Activated CD8-positive, alpha-beta memory T cell treated with anti-CD3 and anti-CD28 coated beads, Interleukin-2, amount 50 U/mL, for 24 hours (primary cell): ENCODE measurements at regions not wholly inside any gene's neighbourhood (a gene's known extent, or its start where the extent isn't known, plus 50 kb on each side); places are given as distances from the start of the nearest gene placed in this dataset.

Source experiments
- DNase-seq: peaks from one replicate; pipeline ENCODE4 v3.0.0-alpha.2; 2020; ENCODE audit errors: extremely low read depth

DNA sequence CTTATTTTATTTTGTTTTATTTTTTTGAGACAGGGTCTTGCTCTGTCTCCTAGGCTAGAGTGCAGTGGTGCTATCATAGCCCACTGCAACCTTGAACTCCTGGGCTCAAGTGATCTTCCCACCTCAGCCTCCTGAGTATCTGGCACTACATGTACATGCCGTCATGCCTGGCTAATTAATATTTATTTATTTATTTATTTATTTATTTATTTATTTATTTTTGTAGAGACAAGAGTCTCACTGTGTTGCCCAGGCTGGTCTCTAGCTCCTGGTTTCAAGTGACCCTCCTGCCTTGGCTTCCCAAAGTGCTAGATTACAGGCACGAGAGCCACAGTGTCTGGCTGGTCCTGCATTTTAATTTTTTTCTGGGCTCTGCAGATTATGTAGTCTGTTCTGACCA is 84.9 kb upstream of the BCOR start:
- DNase-seq = no peak

DNA sequence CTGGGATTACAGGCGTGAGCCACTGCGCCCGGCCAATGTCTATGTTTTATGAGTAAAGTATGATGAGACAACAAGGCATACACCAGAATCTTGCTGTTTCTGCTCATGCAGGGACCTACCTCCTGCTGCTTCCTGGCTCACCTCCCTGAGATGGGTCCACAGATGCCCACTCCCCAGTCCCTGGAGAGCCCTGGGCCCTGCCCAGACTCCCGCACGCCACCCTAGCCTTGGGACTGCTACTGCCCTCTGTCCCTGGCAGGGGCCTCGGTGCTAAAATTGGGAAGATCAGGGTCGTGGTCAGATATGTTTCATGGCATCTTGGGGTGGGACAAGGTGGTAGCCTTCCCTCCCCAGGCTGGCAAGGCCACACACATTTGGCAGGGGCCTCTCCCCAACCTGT is 84.3 kb upstream of the BCOR start:
- no peak for DNase-seq

DNA sequence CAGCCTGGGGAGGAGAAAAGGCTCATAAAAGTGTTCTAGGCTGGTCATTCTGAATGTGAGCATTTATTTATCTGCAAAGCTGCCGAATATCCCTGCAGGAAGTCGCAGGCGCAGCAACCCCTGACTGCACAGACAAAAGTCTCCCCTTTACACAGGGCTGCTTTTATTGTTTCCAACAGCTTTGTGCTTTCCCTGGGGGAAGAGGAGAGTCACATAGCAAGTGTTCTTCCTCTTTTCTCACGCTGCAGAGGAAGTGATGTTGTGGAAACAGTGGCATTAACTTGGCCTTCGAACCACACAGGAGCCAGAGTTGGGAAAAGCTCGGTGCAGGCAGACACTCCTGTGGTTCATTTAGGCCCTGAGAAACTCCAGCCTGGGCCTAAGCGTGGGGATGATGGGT is 81.5 kb upstream of the BCOR start:
- DNase-seq = no peak

DNA sequence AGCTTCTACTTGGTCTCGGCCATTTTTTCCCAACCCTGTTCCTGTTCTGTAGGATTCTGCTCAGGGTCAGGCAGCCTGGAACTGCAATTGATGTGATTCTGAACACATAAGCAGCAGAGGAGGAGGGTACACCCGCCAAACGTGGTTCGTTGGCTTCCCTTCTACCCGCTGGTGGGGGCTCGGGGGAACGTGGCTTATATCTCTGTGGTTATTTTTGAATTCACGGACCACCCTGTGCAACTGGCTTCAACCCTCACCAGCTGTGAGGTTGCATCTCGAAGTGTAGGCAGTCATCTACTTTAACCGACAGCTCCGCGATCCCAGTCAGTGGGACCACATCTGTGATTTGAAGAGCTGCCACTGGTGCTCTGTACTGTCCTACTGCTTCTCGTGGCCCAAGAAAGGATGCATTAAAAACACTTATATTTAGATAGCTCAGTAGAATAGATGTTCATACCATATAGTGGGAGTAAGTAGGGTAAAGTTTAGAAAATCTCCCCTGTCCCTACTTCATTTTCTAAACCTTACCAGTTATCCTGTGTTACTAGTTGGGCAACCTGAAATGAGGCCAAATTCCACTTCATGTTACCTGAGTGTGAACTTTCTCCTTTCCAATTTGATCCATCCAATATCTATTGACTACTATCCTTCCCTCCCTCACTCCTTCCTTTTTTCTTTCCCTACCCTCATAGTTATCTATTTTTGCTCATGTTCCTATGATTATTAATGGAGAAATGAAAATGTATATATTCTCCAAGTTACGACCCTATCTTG is 80.4 kb upstream of the BCOR start:
- DNase-seq = no peak

DNA sequence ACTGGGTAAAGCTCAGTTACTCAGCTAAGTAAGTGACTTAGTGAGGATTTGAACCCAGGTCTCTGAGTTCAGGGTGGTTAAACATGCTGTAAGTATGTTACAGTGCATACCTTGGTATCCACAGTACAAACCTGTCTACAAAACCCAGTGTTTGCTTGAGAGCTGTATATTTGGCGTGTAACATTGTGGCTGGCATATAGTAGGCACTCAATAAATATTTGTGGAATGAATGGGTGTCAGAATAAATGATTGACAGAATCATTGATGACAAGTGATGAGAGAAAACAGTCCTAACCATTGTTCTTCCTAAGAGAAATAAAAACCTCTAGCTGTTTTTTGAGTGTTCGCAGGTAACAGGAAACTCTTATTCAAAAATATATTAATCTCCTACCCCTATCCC is 79.7 kb upstream of the BCOR start:
- DNase-seq = no peak

DNA sequence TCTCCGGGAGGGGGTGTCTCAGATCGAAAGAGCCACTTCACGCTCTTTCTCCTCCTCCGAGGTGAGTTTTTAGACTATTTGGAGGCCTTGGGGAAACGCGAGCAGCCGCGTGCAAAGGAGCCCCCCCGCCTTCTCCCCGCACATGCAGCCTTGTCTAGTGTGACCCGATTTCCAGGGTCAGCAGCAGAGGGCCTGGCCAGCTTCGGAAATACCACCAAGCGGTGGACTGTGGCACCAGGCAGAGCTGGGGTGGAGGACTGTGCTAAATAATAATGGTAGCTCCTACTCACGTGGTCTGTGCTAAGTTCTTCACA is 79.3 kb upstream of the BCOR start:
- no peak for DNase-seq

DNA sequence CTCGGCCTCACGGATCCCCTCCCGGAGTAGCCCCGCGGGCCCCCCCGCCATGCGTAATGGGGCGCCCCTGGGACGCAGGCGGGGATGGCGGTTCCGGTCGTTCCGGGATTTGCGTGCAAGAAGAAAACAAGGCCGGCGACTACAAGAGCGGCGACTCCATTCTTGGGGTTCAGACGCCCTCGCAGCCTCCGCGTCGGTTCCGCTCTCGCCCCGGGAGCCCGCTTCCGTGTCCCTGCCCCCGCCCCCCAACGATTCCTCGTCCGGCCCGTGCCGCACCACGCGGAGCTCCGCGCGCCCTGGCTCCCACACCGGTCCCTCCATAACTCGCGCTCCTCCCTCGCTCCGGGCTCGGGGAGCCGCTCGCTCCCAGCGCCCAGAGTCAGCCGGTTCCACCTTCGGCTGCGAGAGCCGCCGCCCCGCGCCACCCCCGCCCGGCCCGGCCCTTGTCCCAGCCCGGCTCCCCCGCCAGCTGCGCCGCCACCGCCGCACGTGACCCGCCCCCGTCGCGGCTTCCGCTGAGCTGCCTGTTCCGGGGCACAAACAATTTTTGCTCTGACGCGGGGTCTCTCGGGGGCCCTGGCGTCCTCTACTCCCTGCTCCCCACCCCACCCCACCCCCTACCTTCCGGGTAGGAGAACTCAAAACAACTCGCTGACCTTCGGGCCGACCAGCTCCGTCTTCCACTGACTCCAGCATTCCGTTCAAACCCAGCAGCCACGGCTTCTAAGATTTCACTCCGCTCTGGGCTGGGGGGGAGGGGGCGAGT is 78.8 kb upstream of the BCOR start:
- no peak for DNase-seq

DNA sequence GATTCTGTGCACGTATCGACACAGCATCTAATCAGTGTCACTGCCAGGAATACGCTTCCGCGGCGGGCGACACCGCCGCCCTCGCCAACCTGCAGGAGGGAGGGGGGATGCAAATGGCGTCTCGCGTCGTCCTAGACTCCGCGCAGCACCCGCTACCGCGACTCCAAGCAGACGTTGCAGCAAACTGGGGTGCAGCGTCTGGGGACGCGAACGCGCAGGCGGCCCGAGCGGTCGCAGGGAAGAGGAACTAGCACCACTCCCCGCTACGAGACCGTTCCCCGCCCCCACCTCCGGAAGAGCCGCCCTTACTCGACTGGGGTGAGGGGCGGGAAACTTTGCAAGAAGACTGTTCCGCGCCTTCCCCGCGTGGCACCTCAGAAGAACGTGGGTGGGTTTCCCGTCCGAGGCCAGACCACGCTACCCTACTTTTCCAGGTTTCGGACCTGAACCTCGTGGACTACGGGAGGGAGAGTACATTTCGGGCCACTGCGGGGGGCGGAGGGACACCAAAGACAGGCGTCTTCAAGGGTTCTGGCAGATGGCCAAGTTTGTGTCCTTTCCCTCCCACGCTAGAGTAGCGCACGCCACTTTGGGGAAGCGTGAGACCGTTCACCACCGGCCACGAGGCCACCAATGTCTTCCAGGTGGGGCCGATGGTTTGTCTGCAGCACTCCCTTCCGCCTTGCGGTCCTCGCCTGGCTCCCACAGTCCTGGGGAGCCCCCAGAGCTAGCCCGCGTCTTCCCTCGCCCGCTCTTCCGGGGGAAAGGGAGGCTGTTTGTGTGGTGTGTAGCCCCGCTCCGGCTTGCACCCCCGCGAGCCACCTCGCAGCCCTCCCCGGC is 78.0 kb upstream of the BCOR start:
- peak; percentile 40 for DNase-seq

DNA sequence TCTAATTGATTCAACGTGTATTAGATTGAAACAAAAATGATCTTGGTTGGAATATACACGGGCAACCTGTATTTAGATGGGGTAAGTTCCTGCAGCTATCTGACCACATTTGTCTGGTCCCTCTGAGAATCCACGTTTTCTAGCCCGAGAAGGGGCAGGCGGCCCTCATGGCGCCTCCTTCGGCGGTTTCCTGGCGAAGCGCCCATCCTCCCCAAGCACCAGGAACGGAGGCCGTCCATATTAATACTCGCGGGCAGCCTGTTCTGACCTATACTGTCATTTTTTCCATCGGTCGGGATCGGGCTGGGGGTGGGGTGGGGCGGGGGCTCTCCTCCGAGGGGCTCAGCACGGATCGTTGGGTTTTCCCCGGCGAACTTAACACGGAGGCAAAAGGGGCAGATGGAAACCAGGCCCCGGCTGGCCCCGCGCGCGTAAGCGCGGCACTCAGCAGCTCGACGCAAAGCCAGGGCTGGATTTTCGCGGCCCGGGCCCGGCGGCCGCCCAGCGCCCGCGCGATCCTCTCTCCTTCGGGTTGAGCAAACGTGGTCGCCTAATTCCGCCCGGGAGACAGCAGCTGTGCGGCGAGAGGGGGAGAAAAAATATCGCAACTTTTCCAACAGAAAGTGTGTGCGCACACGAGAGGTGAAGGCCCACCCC is 77.2 kb upstream of the BCOR start:
- no peak for DNase-seq

DNA sequence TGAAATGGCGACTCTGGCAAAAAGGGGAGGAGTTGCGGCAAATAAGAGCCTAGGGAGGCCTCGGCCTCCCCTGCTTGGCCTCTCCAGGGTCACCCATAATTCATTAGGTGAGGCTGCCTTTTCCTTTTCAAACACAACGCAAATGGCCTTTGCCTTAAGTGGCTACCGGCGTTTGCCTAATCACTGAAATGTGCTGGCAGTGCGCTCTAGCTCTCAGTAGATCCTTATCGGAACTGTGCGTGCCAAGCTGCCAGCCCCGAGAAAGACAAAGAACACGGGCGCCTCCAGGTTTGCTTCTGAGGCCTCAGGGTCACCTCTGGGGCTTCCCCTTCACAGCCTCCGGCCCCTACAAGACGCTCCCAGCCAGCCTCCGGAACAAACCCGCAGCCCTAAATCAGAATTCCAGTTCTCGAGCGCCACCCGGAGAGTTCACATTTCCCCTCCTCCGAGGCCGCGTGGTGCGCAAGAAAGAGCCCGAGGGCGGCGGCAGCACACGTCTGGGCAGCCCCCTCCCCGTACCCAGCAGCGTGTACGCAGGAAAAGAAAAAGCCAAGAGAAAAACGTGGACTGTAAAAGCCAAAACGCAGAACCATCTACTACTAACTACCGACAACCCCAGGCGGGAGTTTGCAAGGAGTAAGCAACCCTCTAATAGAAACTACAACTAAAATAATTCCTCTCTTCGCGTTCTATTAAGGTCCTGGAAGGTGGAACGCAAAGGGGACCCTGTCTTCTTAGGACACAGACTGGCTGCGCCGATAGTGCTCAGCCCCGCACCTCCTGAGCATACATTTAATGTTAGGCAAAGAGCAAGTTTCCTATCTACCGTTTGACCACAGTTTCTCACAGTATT is 76.5 kb upstream of the BCOR start:
- peak; percentile 47 for DNase-seq

DNA sequence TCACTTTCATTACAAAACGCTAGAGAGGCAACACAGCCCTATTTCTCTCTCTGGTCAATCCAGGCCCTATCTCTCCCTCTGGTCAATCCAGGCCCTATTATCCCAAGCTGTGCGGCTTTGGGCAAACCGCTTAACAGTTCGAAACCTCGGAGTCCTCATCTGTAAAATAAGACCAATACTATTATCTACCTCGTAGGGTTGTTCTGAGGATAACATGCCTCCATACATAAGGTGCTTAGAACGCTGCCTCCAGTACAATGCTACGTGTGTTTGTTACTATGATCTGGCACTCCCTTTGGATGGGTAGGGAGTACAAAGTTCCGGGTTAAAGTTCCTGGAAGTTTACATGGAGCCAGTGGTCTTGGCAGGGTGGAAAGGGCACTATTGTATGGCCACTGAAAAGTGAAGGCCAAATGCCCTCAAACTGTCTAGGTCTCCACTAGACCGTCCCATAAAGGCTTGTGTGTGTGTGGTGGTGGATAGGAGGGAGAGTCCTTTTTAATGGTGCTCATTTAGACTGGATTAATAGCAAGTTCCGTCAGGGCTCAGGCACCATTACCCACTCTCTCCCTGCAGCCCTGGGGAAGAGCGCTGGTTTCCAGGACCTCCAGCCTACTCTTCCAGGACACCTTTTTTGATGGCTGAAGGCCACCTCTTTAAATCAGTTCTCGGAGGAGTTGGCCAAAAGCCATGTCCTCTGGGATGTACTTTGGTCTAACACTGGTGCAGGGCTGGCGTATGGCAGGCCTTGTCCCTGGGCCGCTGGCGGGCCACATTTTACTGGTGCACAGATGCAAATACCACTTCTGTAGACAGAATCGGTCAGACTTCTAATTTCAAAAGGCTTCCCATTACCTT is 75.6 kb upstream of the BCOR start:
- DNase-seq = no peak

DNA sequence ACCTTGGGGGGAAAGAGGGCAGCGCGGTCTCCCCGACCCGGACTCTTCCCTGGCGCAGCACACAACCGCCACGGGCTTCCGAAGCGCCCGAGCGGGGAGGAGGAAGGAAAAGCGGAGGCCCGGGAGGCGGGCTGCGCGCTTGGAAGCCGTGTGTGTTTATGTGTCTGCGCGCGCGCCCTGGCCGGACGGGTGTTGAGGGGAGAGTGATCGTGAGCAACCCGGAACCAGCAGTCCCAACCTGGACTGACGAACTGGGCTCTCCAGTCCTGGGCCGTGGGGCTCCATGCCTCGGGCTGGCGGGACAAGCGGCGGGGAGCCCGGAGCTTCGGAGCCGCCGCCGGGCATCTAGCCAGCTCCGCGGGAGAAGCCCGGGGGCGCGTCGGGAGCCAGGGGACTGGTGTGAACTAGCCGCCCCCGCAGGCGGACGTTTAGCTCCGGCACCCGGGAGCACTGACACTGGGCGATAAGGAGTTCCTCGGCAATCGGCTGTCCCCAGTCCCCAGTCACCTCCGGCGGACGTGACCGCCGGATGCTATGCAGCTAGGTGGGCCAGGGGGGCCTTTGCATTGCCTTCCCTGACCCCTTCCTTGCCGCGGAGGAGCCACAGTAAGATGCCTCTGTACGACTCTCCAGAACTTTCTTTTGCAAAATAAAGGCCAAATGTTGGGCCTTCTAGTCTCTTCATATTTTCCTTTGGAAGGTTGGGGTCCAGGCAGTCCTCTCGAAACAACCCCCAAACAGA is 74.8 kb upstream of the BCOR start:
- DNase-seq = no peak

DNA sequence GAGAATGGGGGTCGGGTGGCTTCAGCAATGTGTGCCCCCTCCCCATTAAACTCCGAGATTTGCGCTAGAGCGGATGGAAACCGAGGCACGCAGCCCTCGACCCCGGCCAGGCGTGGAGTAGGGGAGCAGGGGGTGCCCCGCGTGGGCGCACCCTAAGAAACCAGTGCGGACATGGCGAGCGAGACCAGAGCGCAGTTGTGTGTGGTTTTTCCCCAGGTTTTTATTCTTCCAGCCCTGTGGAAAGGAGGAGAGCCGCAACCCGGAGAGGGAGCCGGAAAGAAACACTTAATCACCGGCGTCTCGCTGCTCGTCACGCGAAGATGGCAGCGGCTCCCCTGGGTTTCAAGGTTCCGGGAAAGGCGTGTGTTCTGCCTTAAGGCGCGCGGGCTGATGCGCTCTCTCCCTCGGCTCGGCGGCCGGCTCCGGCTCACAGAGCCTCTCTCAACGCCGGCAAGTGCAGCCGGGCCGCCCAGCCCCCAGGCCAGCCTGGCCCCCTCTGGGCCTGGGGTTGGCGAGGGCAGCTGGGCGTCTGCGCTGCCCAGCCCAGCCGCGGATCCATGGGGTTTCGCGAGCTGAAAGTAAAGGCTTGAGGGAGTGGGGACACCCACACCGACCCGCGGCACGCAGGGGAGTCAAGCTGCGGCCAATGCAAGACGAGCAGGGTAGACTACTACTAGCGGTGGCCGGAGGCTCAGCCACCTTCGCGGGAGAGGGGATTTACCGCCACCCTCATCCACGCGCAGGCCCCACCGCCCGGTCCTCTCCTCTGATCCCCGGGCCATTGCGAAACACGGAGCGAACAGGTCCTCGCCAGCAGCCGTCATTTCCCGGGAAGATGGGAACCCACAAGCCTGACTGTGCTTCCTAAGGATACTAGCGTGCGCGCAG is 74.0 kb upstream of the BCOR start:
- no peak for DNase-seq

DNA sequence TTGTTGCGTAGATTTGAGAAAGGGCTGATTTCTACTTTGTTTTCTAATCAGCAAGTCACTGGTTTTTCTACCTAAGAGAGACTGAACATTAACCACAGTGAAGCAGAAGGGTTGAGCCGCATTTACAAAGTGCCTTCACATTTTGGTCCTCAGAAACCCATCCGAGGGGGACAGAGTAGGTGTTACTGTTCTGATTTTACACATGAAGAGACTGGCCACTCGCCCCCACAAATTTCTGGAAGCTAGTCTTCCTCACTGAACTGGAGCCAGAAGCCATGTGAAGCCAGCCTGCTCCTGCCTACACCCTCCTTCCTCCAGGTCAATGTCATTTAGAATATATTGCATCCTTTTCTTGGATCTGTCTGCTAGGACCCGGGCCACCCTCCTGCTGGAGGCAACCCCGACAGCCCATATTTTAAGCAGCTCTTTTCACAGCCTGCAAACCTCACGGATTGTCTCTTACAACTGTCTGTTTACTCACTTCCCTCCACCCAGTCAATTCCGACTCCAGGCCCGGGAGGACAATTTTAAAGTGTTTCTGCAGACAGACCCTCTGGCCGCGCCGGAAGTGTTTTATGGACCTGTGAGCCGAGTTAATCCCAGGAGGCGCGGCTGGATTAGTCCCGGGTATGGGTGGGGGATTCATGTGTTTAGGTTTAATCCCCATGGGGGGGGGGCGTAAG is 73.2 kb upstream of the BCOR start:
- DNase-seq = no peak

DNA sequence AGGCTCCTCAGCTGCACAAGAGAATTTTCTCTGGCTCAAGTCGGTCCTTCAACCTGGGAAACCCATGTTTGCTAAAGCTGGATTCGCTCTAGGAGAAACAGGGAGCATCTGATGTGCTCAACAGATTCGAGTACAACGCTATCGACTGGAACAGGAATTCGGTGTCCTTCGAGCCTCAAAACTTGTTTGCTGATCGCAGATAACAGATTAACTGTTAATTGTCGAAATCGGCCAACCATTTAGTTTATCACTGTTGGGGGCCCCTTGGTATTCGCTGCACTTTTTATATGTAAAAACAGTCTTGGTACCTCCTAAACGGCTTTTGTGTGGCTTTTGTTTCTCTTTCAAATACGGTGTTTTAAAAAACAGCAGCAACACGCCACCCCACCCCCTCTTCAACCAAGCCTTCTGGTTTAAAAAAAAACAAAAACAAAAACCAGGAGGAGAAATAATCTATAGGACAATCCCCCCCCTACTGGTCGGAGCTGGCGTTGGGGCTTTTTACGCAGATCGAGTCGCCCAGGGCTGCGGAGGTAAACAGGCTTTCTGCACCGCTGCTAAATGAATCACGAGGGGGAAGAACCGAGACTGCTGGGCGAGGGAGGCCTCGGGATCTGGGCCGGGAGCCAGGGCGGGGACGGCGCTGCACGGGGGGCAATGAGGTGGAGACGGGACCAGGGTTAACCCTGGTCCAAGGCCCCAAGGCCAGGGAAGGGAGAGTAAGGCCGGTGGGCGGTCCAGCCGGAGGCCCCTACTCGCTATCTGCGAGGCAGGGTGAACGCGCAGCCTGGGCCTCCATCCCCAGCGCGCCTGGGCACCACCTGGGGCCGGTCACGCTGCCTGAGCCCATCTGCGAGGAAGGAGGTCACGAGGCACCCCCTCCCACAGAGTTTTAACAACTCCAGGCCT is 71.7 kb upstream of the BCOR start:
- peak; percentile 50 for DNase-seq

DNA sequence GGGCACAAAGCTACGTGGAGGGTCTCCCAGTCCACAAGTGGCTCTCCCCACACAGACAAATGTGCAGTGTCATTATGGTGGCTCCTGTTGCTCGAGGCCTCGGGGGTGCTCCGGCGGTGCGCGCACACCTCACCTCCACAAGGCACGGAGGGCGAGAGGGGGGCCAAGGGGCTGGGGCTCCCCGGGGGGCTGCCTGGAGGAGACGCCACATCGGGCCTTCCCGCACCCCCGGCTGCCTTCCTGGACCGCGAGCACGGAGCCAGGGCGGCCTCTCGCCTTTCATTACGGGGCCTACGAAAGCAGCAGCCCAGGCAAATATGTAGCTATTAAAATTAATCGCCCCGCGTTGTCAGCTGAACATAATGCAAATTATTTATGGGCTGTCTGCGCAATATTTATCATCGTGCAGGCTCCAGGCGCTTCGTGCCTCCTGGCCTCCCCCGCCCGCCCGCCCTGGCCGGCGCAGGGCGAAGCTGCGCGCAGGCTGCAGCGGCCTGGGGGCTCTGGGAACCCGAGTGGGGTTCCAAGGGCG is 70.8 kb upstream of the BCOR start:
- no peak for DNase-seq
